ENCODE measurements at regions not wholly inside any gene's neighbourhood (a gene's known extent, or its start where the extent isn't known, plus 50 kb on each side); places are given as distances from the start of the nearest gene placed in this dataset.

GRCh38 chr1:187241971-187242370, 413.2 kb downstream of the PLA2G4A start:
- no peak for DNase-seq

GRCh38 chr1:187244623-187245022, 415.9 kb downstream of the PLA2G4A start:
- no peak for DNase-seq

GRCh38 chr1:187245201-187245600, 416.5 kb downstream of the PLA2G4A start:
- DNase-seq, result no peak

GRCh38 chr1:187249196-187249595, 420.4 kb downstream of the PLA2G4A start:
- no peak for DNase-seq

- DNase-seq, result no peak
These were observed 424.2 kb downstream of the PLA2G4A start for GRCh38 chr1:187252923-187253322.

- DNase-seq, result no peak
These were observed 428.7 kb downstream of the PLA2G4A start for GRCh38 chr1:187257476-187257875.

- peak; percentile 2 for DNase-seq
These were observed 432.9 kb downstream of the PLA2G4A start for GRCh38 chr1:187261637-187262036.

GRCh38 chr1:187262731-187263130, 434.0 kb downstream of the PLA2G4A start:
- DNase-seq, result no peak

- DNase-seq, result peak; percentile 76
These were observed 436.4 kb downstream of the PLA2G4A start for GRCh38 chr1:187264995-187265602.

GRCh38 chr1:187266051-187266450, 437.3 kb downstream of the PLA2G4A start:
- no peak for DNase-seq

- no peak for DNase-seq
These were observed 439.1 kb downstream of the PLA2G4A start for GRCh38 chr1:187267827-187268226.

- DNase-seq, result no peak
These were observed 441.5 kb downstream of the PLA2G4A start for GRCh38 chr1:187270256-187270655.

- no peak for DNase-seq
These were observed 446.6 kb downstream of the PLA2G4A start for GRCh38 chr1:187275346-187275745.

GRCh38 chr1:187275985-187276575, 447.3 kb downstream of the PLA2G4A start:
- no peak for DNase-seq

GRCh38 chr1:187276677-187277076, 447.9 kb downstream of the PLA2G4A start:
- no peak for DNase-seq

GRCh38 chr1:187280031-187280430, 451.3 kb downstream of the PLA2G4A start:
- DNase-seq, result no peak

- DNase-seq, result no peak
These were observed 452.3 kb downstream of the PLA2G4A start for GRCh38 chr1:187281085-187281484.

GRCh38 chr1:187283984-187284383, 455.2 kb downstream of the PLA2G4A start:
- no peak for DNase-seq

- no peak for DNase-seq
These were observed 465.9 kb downstream of the PLA2G4A start for GRCh38 chr1:187294421-187295201.

- no peak for DNase-seq
These were observed 471.3 kb downstream of the PLA2G4A start for GRCh38 chr1:187300081-187300480.

- no peak for DNase-seq
These were observed 478.1 kb downstream of the PLA2G4A start for GRCh38 chr1:187306710-187307415.

- DNase-seq, result no peak
These were observed 481.4 kb downstream of the PLA2G4A start for GRCh38 chr1:187310038-187310631.

GRCh38 chr1:187313115-187313514, 484.4 kb downstream of the PLA2G4A start:
- no peak for DNase-seq

Measured in NCI-H1694 (cell line).